ENCODE measurements at regions not wholly inside any gene's neighbourhood (a gene's known extent, or its start where the extent isn't known, plus 50 kb on each side); places are given as distances from the start of the nearest gene placed in this dataset.

DNA sequence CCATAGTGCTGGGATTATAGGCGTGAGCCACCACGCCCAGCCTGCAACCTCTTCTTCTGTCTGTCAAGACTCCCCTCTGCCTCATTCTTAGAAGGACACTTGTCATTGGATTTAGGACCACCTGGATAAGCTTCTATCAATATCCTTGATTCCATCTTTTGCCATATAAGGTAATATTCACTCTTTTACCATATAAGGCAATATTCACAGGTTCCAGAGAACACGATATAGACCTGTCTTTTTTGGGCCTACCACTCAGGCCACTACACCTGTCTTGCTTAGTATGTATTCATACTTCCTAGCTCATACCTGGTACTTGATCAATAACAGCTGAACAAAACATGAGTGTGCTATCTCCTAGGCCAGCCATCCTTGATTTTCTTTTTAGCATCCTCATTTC is 149.2 kb upstream of the TOX3 start:
- Histone ChIP-seq H3K9ac (ENCODE audit: low read depth, low read length, poor library complexity) (no peak overlapping the region), H3K4me1 (ENCODE audit: control insufficient read depth in 2 of 2, insufficient read depth in 1 of 2, low read depth in 1 of 2, low read length in 2 of 2) (no peaks in the 10 kb centered on the region), H3K4ac (ENCODE audit: low read length) (no peak overlapping the region), H3K14ac (ENCODE audit: low read length) (no peak overlapping the region), H3K18ac (ENCODE audit: low read length) (no peak overlapping the region), H3K4me3 (ENCODE audit: low read length in 2 of 2) (no peak overlapping the region), H2BK5ac (ENCODE audit: low read length) (no peak overlapping the region), H3K27ac (replicated peaks; ENCODE audit: low read length) (no peak overlapping the region), H3K4me2 (ENCODE audit: insufficient read depth, low read length, poor library complexity, severe bottlenecking) (no peak overlapping the region), H3K36me3 (replicated peaks in 1 of 2; ENCODE audit: control insufficient read depth in 2 of 2, insufficient read depth in 2 of 2, low read length in 2 of 2) (no peaks in the 10 kb centered on the region), H4K8ac (ENCODE audit: low read depth, low read length) (no peak overlapping the region), H3K23ac (ENCODE audit: low read depth, low read length, poor library complexity) (no peak overlapping the region), H3K79me1 (ENCODE audit: low read depth, low read length) (no peaks in the 10 kb centered on the region), H4K91ac (ENCODE audit: low read depth, low read length, poor library complexity) (no peak overlapping the region), H2BK120ac (ENCODE audit: low read depth, low read length) (no peak overlapping the region), H2AK5ac (ENCODE audit: low read depth, low read length) (no peak overlapping the region), H2AFZ (ENCODE audit: low read length) (no peak overlapping the region), H3K9me3 (replicated peaks in 1 of 2; ENCODE audit: control insufficient read depth in 2 of 2, insufficient read depth in 1 of 2, low read depth in 1 of 2, low read length in 2 of 2) (peaks cover 0 to 5% of the 10 kb centered on the region in 2 donors), H3K27me3 (ENCODE audit: control insufficient read depth in 3 of 3, insufficient read depth in 3 of 3, low read depth in 1 of 3, low read length in 3 of 3) (no peaks in the 10 kb centered on the region), H2BK15ac (ENCODE audit: low read length) (no peak overlapping the region), H2BK12ac (ENCODE audit: low read length) (no peak overlapping the region)
- DNase-seq (ENCODE audit: low spot score), result no peak
- WGBS, 2 donors (ENCODE audit: extremely low coverage in 2 of 2, insufficient read length in 2 of 2, insufficient replicate concordance in 1 of 2), result no CpG with 5 or more reads among the region's 3 CpGs

- H3K4me2 ChIP-seq (ENCODE audit: insufficient read depth, low read length, poor library complexity, severe bottlenecking), result no peak overlapping the region
- no peak overlapping the region for H3K4me3 ChIP-seq (ENCODE audit: low read length in 2 of 2)
- no peaks in the 10 kb centered on the region for H3K79me1 ChIP-seq (ENCODE audit: low read depth, low read length)
- no peaks in the 10 kb centered on the region for H3K27me3 ChIP-seq (ENCODE audit: control insufficient read depth in 3 of 3, insufficient read depth in 3 of 3, low read depth in 1 of 3, low read length in 3 of 3)
- no peak overlapping the region for H2AFZ ChIP-seq (ENCODE audit: low read length)
- no peak overlapping the region for H3K18ac ChIP-seq (ENCODE audit: low read length)
- H3K36me3 ChIP-seq (replicated peaks in 1 of 2; ENCODE audit: control insufficient read depth in 2 of 2, insufficient read depth in 2 of 2, low read length in 2 of 2), result no peaks in the 10 kb centered on the region
- no peak overlapping the region for H3K4ac ChIP-seq (ENCODE audit: low read length)
- H2BK12ac ChIP-seq (ENCODE audit: low read length), result no peak overlapping the region
- no peak overlapping the region for H3K9ac ChIP-seq (ENCODE audit: low read depth, low read length, poor library complexity)
- no peak overlapping the region for H2BK120ac ChIP-seq (ENCODE audit: low read depth, low read length)
- no CpG with 5 or more reads among the region's 1 CpG for WGBS, 2 donors (ENCODE audit: extremely low coverage in 2 of 2, insufficient read length in 2 of 2, insufficient replicate concordance in 1 of 2)
- no peak overlapping the region for H4K91ac ChIP-seq (ENCODE audit: low read depth, low read length, poor library complexity)
- H4K8ac ChIP-seq (ENCODE audit: low read depth, low read length), result no peak overlapping the region
- H3K23ac ChIP-seq (ENCODE audit: low read depth, low read length, poor library complexity), result no peak overlapping the region
- no peak overlapping the region for H2AK5ac ChIP-seq (ENCODE audit: low read depth, low read length)
- H3K27ac ChIP-seq (replicated peaks; ENCODE audit: low read length), result no peak overlapping the region
- H3K14ac ChIP-seq (ENCODE audit: low read length), result no peak overlapping the region
- no peak for DNase-seq (ENCODE audit: low spot score)
- no peak overlapping the region for H2BK15ac ChIP-seq (ENCODE audit: low read length)
- H3K9me3 ChIP-seq (replicated peaks in 1 of 2; ENCODE audit: control insufficient read depth in 2 of 2, insufficient read depth in 1 of 2, low read depth in 1 of 2, low read length in 2 of 2), result peaks cover 0 to 7% of the 10 kb centered on the region in 2 donors
- no peak overlapping the region for H2BK5ac ChIP-seq (ENCODE audit: low read length)
- no peaks in the 10 kb centered on the region for H3K4me1 ChIP-seq (ENCODE audit: control insufficient read depth in 2 of 2, insufficient read depth in 1 of 2, low read depth in 1 of 2, low read length in 2 of 2)
Observed at GRCh38 chr16:52690468-52690867, 143.5 kb upstream of the TOX3 start.

- Histone ChIP-seq H4K8ac (ENCODE audit: low read depth, low read length) (no peak overlapping the region), H2AK5ac (ENCODE audit: low read depth, low read length) (no peak overlapping the region), H3K36me3 (replicated peaks in 1 of 2; ENCODE audit: control insufficient read depth in 2 of 2, insufficient read depth in 2 of 2, low read length in 2 of 2) (no peaks in the 10 kb centered on the region), H3K9me3 (replicated peaks in 1 of 2; ENCODE audit: control insufficient read depth in 2 of 2, insufficient read depth in 1 of 2, low read depth in 1 of 2, low read length in 2 of 2) (no peaks in the 10 kb centered on the region), H3K4ac (ENCODE audit: low read length) (no peak overlapping the region), H3K4me2 (ENCODE audit: insufficient read depth, low read length, poor library complexity, severe bottlenecking) (no peak overlapping the region), H4K91ac (ENCODE audit: low read depth, low read length, poor library complexity) (no peak overlapping the region), H3K27me3 (ENCODE audit: control insufficient read depth in 3 of 3, insufficient read depth in 3 of 3, low read depth in 1 of 3, low read length in 3 of 3) (no peaks in the 10 kb centered on the region), H3K79me1 (ENCODE audit: low read depth, low read length) (no peaks in the 10 kb centered on the region), H3K4me3 (ENCODE audit: low read length in 2 of 2) (no peak overlapping the region), H3K18ac (ENCODE audit: low read length) (no peak overlapping the region), H2BK5ac (ENCODE audit: low read length) (no peak overlapping the region), H3K9ac (ENCODE audit: low read depth, low read length, poor library complexity) (no peak overlapping the region), H2BK120ac (ENCODE audit: low read depth, low read length) (no peak overlapping the region), H3K27ac (replicated peaks; ENCODE audit: low read length) (no peak overlapping the region), H2BK12ac (ENCODE audit: low read length) (no peak overlapping the region), H3K14ac (ENCODE audit: low read length) (no peak overlapping the region), H3K4me1 (ENCODE audit: control insufficient read depth in 2 of 2, insufficient read depth in 1 of 2, low read depth in 1 of 2, low read length in 2 of 2) (no peaks in the 10 kb centered on the region), H2BK15ac (ENCODE audit: low read length) (no peak overlapping the region), H2AFZ (ENCODE audit: low read length) (no peak overlapping the region), H3K23ac (ENCODE audit: low read depth, low read length, poor library complexity) (no peak overlapping the region)
- WGBS, 2 donors (ENCODE audit: extremely low coverage in 2 of 2, insufficient read length in 2 of 2, insufficient replicate concordance in 1 of 2), result no CpG with 5 or more reads among the region's 1 CpG
- no peak for DNase-seq (ENCODE audit: low spot score)
Observed at GRCh38 chr16:52680993-52681392, 134.1 kb upstream of the TOX3 start.

DNA sequence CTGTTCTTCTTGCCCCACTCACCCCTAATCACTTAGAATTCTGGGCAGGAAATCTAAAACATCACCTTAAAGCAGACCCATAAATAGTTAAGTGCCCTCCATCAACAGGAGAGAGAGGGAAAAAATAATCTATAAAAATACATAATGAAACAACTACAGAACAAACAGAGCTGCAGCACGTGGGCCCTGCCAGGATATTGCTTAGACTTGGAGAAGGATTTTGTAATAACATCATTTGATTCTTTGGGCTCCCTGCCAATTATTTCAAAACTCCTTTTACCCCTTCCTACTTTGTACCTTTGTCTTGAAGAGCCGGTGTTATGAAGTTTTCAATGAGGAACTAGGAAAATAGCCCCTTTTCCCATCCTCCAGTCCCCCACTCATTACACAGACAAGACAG is 130.6 kb upstream of the TOX3 start:
- H2BK15ac ChIP-seq (ENCODE audit: low read length), result no peak overlapping the region
- no peak overlapping the region for H3K4ac ChIP-seq (ENCODE audit: low read length)
- H3K79me1 ChIP-seq (ENCODE audit: low read depth, low read length), result no peaks in the 10 kb centered on the region
- no peak overlapping the region for H4K8ac ChIP-seq (ENCODE audit: low read depth, low read length)
- H3K27me3 ChIP-seq (ENCODE audit: control insufficient read depth in 3 of 3, insufficient read depth in 3 of 3, low read depth in 1 of 3, low read length in 3 of 3), result no peaks in the 10 kb centered on the region
- H3K4me2 ChIP-seq (ENCODE audit: insufficient read depth, low read length, poor library complexity, severe bottlenecking), result no peak overlapping the region
- DNase-seq (ENCODE audit: low spot score), result no peak
- H3K23ac ChIP-seq (ENCODE audit: low read depth, low read length, poor library complexity), result no peak overlapping the region
- no peak overlapping the region for H2BK12ac ChIP-seq (ENCODE audit: low read length)
- H3K27ac ChIP-seq (replicated peaks; ENCODE audit: low read length), result no peak overlapping the region
- H4K91ac ChIP-seq (ENCODE audit: low read depth, low read length, poor library complexity), result no peak overlapping the region
- H2AK5ac ChIP-seq (ENCODE audit: low read depth, low read length), result no peak overlapping the region
- WGBS, 2 donors (ENCODE audit: extremely low coverage in 2 of 2, insufficient read length in 2 of 2, insufficient replicate concordance in 1 of 2), result no CpG with 5 or more reads among the region's 2 CpGs
- H3K14ac ChIP-seq (ENCODE audit: low read length), result no peak overlapping the region
- H2AFZ ChIP-seq (ENCODE audit: low read length), result no peak overlapping the region
- no peaks in the 10 kb centered on the region for H3K9me3 ChIP-seq (replicated peaks in 1 of 2; ENCODE audit: control insufficient read depth in 2 of 2, insufficient read depth in 1 of 2, low read depth in 1 of 2, low read length in 2 of 2)
- no peaks in the 10 kb centered on the region for H3K4me1 ChIP-seq (ENCODE audit: control insufficient read depth in 2 of 2, insufficient read depth in 1 of 2, low read depth in 1 of 2, low read length in 2 of 2)
- H3K36me3 ChIP-seq (replicated peaks in 1 of 2; ENCODE audit: control insufficient read depth in 2 of 2, insufficient read depth in 2 of 2, low read length in 2 of 2), result no peaks in the 10 kb centered on the region
- H3K18ac ChIP-seq (ENCODE audit: low read length), result no peak overlapping the region
- H2BK120ac ChIP-seq (ENCODE audit: low read depth, low read length), result no peak overlapping the region
- no peak overlapping the region for H2BK5ac ChIP-seq (ENCODE audit: low read length)
- no peak overlapping the region for H3K9ac ChIP-seq (ENCODE audit: low read depth, low read length, poor library complexity)
- H3K4me3 ChIP-seq (ENCODE audit: low read length in 2 of 2), result no peak overlapping the region

All from neuronal stem cell (in vitro differentiated cells).